ENCODE measurements at regions not wholly inside any gene's neighbourhood (a gene's known extent, or its start where the extent isn't known, plus 50 kb on each side); places are given as distances from the start of the nearest gene placed in this dataset.

DNA sequence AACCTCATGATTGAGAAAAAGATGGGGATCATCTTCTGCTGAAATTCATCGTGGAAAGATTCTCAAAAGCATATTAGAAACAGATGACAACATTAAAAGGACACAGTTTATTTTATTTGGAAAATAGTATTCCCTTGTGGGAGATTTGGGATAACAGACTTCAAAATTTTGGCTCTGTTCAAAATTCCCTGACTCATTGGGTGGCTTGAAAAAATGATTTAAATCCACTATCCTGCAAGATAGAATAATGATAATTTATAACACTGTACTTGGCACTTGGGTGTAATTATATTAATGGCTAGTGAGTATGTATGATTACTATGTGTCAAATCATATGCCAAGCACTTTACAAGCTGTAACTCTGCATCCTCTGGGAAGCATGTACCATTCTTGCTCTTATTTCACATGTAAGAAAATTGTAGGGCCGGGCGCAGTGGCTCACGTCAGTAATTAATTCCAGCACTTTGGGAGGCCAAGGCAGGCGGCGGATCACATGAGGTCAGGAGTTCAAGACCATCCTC is 128.8 kb downstream of the LMNTD1 start:
- no peak for DNase-seq
- no TSS peak for BruUV-seq (replicated peaks)
- Mint-ChIP-seq H3K4me3 (ENCODE audit: low read depth, unreplicated experiment) (no peak overlapping the region), H3K4me1 (ENCODE audit: low read depth, unreplicated experiment) (no peaks in the 10 kb centered on the region), H3K27ac (ENCODE audit: unreplicated experiment) (no peak overlapping the region), H3K36me3 (ENCODE audit: insufficient read depth, unreplicated experiment) (no peaks in the 10 kb centered on the region), H3K27me3 (ENCODE audit: unreplicated experiment) (no peaks in the 10 kb centered on the region), H3K9me3 (ENCODE audit: low read depth, unreplicated experiment) (no peaks in the 10 kb centered on the region)
- intact Hi-C loops (cut with micrococcal nuclease; ENCODE audit: unreplicated experiment), result no loop called here
- CTCF ChIA-PET, result interaction anchor here (0.6 to 0.7 kb wide), 2 partner anchors 288 to 1926 kb away, joined by 4 to 7 read pairs; no protein-coding TSS in a partner anchor
- TF ChIP-seq, protein P1, sequence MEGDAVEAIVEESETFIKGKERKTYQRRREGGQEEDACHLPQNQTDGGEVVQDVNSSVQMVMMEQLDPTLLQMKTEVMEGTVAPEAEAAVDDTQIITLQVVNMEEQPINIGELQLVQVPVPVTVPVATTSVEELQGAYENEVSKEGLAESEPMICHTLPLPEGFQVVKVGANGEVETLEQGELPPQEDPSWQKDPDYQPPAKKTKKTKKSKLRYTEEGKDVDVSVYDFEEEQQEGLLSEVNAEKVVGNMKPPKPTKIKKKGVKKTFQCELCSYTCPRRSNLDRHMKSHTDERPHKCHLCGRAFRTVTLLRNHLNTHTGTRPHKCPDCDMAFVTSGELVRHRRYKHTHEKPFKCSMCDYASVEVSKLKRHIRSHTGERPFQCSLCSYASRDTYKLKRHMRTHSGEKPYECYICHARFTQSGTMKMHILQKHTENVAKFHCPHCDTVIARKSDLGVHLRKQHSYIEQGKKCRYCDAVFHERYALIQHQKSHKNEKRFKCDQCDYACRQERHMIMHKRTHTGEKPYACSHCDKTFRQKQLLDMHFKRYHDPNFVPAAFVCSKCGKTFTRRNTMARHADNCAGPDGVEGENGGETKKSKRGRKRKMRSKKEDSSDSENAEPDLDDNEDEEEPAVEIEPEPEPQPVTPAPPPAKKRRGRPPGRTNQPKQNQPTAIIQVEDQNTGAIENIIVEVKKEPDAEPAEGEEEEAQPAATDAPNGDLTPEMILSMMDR (IDR thresholded peaks at IDR 0.05; ENCODE audit: unreplicated experiment), result no peak

DNA sequence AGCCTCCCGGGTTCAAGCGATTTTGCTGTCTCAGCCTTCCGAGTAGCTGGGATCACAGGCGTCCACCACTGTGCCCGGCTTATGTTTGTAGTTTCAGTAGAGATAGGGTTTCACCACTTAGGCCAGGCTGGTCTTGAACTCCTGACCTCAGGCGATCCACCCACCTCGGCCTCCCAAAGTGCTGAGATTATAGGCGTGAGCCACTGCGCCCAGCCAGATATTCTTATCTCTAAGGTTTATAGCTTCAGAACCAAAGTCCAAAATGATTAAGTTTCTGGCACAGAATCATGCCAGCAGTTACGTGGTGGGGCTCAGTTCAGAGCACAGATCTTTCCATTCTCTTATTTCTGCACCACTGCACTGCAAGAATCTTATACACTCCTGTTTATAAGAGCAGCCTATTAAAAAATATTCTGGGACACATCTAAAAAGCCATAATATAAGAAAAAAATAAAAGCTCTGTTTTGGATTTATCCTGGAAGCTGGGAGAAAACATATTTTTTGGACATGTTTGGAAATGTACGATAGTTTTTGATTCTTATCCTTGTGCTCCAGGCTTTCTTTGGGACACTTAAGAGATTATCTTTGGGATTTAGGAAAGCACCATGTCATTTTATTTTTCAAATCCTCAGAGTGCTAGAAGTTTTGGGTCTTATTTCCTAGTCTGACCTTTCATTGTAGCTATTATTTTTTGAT is 129.6 kb downstream of the LMNTD1 start:
- Mint-ChIP-seq H3K9me3 (ENCODE audit: low read depth, unreplicated experiment) (no peaks in the 10 kb centered on the region), H3K27me3 (ENCODE audit: unreplicated experiment) (no peaks in the 10 kb centered on the region), H3K4me3 (ENCODE audit: low read depth, unreplicated experiment) (no peak overlapping the region), H3K4me1 (ENCODE audit: low read depth, unreplicated experiment) (no peaks in the 10 kb centered on the region), H3K27ac (ENCODE audit: unreplicated experiment) (no peak overlapping the region), H3K36me3 (ENCODE audit: insufficient read depth, unreplicated experiment) (no peaks in the 10 kb centered on the region)
- intact Hi-C loops (cut with micrococcal nuclease; ENCODE audit: unreplicated experiment), result no loop called here
- DNase-seq, result no peak
- CTCF ChIA-PET, result interaction anchor here (0.6 kb wide), 2 partner anchors 67 to 289 kb away, joined by 3 to 7 read pairs; no protein-coding TSS in a partner anchor
- BruUV-seq (replicated peaks), result no TSS peak
- TF ChIP-seq, protein P1 (IDR thresholded peaks at IDR 0.05; ENCODE audit: unreplicated experiment), result no peak

DNA sequence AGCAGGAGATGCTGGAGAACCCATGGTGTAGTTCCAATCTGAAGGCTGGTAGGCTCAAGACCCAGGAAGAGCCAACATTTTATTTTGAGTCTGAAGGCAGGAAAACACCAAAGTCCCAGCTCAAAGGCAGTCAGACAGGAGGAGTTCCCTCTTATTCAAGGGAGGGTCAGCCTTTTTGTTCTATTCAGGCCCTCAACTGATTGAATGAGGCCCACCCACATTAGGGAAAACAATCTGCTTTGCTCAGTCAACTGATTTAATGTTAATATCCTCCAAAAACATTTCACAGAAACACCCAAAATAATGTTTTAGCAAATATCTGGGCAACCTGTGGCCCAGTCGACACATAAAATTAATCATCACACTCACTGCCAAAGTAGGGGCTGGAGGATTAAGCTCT is 130.8 kb downstream of the LMNTD1 start:
- intact Hi-C loops (cut with micrococcal nuclease; ENCODE audit: unreplicated experiment), result no loop called here
- no peaks in the 10 kb centered on the region for H3K36me3 Mint-ChIP-seq (ENCODE audit: insufficient read depth, unreplicated experiment)
- TF ChIP-seq, protein P1 (IDR thresholded peaks at IDR 0.05; ENCODE audit: unreplicated experiment), result no peak
- no TSS peak for BruUV-seq (replicated peaks)
- CTCF ChIA-PET, result no interaction called here
- no peaks in the 10 kb centered on the region for H3K4me1 Mint-ChIP-seq (ENCODE audit: low read depth, unreplicated experiment)
- H3K4me3 Mint-ChIP-seq (ENCODE audit: low read depth, unreplicated experiment), result no peak overlapping the region
- no peak overlapping the region for H3K27ac Mint-ChIP-seq (ENCODE audit: unreplicated experiment)
- no peak for DNase-seq
- no peaks in the 10 kb centered on the region for H3K9me3 Mint-ChIP-seq (ENCODE audit: low read depth, unreplicated experiment)
- no peaks in the 10 kb centered on the region for H3K27me3 Mint-ChIP-seq (ENCODE audit: unreplicated experiment)

DNA sequence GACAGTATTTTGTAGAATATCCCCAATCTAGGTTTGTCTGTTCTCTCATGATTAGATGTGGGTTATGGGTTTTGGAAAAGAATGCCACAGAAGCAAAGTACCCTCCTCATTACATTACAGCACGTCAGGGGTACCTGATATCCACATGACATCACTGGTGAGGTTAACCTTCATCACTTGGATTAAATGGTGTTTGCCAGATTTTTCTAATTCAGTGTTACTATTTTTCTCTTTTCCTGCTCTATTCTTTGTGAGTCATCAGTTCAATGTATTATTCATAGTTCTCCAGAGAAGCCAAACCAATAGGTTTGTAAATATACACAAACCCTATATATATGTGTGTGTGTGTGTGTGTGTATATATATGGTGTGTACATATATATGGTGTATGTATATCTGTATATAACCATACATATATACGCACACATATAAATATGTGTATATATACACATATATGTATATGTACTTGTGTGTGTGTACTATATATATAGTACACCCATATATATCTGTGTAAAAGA is 131.4 kb downstream of the LMNTD1 start:
- DNase-seq, result no peak
- Mint-ChIP-seq H3K27me3 (ENCODE audit: unreplicated experiment) (no peaks in the 10 kb centered on the region), H3K27ac (ENCODE audit: unreplicated experiment) (no peak overlapping the region), H3K36me3 (ENCODE audit: insufficient read depth, unreplicated experiment) (no peaks in the 10 kb centered on the region), H3K9me3 (ENCODE audit: low read depth, unreplicated experiment) (no peaks in the 10 kb centered on the region), H3K4me3 (ENCODE audit: low read depth, unreplicated experiment) (no peak overlapping the region), H3K4me1 (ENCODE audit: low read depth, unreplicated experiment) (no peaks in the 10 kb centered on the region)
- intact Hi-C loops (cut with micrococcal nuclease; ENCODE audit: unreplicated experiment), result no loop called here
- no TSS peak for BruUV-seq (replicated peaks)
- TF ChIP-seq, protein P1 (IDR thresholded peaks at IDR 0.05; ENCODE audit: unreplicated experiment), result no peak
- CTCF ChIA-PET, result no interaction called here
